HG02852 (cell line): ENCODE measurements at regions not wholly inside any gene's neighbourhood (a gene's known extent, or its start where the extent isn't known, plus 50 kb on each side); places are given as distances from the start of the nearest gene placed in this dataset.

ENCODE experiments used
- ATAC-seq: cut with Tn5 transposase; IDR thresholded peaks from one replicate; pipeline ENCODE4 v1.9.1; 2021; ENCODE audit warnings: mild to moderate bottlenecking, moderate library complexity; ENCODE audit not compliant: unreplicated experiment

DNA sequence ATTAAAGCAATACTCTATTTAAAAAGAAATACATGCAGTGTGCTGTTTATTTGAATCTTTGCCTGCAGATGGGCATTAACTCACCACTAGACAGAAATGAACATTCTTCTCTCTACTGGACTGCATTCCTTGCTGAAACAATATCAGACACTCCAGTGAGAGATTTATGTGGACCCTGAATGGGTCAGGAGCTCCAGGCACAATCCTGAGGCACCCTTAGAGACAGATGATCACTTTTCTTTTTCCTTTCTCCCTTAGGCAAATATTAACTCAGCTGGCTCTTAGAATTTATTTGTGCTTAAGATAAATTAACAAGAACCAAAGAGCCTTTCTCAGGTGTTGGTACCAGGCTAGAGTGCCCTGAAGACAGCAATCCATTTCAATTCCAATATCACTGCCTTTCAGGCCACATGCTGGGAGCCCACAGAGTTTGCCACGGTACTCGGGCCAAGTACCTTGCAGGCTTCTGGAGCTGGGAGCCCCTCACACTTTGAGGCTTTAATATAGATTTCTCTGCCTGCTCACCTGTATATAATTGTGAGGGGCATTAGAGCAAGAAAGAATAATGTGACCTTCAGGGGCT is 173.0 kb downstream of the EMP1 start:
- ATAC-seq: no peak

DNA sequence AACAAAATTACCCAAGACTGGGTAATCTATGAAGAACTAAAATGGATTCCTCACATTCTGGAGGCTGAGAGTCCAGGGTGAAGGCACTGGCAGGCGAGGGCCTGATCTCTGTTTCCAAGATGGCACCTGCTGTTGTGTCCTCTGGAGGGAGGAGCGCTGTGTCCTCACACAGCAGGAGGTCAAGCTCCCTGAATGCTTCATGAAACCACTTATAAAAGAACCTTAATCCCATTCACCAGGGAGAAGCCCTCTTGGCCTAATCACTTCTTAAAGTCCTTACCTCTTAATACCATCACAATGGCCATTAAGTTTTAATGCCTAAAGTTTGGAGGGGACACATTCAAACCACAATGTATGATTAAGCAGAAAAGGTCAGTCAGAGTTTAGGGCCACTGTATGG is 172.4 kb downstream of the EMP1 start:
- ATAC-seq: no peak

DNA sequence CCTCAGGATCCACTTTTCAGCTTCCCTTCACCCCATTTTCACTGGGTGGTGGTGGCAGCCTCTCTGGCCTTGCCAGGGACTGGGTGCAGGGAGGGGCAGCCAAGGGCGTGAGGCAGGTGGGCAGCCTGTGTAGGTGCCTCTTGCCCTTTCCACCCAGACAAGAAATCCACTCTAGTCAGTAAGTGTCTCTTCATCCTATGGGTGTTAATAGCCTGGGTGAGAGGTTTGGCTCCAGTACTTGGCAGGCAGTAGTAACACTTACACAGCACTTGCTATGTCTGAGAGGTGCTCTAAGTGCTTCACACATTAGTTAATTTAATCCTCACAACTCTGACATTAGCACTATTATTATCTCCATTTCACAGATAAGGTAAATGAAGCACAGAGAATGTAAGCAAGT is 171.9 kb downstream of the EMP1 start:
- no peak for ATAC-seq

DNA sequence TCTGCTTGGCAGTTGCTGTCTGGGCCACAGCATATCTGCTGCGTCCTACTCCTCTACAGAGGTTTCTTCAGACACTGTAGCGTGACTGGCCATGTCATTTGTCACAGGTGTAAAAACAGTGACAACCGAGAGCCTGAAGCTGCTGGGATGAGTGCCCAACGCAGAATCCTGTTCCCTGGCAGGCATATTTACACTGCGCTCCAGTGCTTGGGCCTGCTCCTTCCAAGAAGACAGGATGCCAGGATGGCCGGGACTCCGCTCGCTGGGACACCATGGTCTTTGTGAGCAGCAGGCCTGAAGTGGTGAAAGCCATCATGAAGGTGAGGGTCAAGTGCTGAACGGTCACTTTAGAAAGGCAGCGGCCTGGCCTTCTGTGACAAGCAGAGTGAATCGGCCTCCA is 171.4 kb downstream of the EMP1 start:
- ATAC-seq: no peak

DNA sequence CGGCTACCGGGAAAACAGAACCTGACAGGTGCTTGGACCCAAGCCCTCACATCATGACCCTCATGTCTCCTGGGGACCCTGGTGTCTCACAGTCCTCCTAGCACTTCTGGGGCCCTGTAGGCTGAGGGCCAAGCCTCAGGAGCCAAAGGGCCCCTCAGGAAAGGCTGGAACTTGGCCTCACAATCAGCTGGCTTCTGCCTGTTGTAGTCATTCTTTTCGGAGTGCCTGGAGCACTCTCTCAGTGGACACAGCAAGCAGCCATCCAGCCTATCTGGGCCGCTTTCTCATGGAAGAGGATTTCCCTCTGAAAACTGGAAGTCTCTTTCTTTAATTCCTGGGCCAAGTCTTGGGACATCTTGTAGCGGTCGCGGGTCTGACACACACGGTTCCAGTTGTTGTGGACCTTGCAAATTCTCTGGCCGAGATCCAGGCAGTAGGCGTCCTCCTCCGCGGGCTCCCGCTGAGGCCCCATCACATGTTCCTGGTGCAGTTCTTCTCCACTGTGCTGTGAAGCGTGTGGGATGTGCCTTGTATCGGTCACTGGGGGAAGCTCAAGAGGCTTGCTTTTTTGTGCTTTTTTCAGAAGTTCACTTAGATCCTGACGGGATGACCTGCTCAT is 169.3 kb downstream of the EMP1 start:
- no peak for ATAC-seq

DNA sequence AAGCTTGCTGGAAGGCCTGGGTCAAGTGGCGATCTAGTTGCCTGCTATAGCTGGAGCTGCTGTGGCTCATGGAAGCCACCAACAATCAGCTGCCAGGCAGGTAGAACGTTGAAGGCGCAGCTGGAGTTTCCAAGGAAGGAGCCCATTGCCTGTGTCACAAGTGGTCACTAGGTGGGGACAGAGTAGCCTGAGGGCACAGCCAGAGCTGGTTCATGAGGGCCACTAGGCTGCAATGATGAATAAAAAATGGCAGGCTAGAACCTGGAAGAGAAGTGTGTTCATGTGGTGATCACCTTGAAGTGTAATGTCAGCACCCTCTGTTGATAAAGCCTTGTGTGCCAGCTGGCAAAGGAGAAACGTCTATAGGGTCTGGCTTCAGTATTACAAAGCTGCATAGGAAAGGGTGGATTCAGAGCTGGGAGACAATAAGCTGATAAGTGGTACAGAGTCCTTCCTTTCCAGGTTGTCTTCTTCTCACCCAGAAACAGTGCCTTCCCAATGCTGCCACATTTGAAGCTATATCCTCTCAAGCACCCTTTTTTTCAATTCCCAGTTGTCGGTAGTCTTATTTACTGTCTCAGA is 165.8 kb downstream of the EMP1 start:
- ATAC-seq: peak; percentile 92

DNA sequence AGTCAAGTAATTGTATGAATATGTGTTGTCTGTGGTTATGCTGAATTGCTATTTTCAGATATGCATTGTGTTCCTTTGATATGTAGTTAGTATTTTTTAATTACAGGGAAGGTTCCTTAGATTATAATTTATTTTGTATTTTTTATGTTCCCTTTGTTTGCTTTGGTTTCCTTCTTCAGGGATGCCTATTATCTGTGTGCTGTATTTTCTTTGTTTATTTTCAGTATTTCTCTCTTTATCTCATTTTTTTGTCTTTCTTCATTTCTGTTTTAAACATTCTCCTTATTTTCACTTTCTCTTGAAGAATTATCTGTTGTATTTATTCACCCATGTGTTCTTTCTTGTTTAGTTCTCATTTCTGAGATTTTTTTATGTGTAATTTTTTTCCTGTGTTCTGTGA is 163.1 kb downstream of the EMP1 start:
- ATAC-seq: no peak

DNA sequence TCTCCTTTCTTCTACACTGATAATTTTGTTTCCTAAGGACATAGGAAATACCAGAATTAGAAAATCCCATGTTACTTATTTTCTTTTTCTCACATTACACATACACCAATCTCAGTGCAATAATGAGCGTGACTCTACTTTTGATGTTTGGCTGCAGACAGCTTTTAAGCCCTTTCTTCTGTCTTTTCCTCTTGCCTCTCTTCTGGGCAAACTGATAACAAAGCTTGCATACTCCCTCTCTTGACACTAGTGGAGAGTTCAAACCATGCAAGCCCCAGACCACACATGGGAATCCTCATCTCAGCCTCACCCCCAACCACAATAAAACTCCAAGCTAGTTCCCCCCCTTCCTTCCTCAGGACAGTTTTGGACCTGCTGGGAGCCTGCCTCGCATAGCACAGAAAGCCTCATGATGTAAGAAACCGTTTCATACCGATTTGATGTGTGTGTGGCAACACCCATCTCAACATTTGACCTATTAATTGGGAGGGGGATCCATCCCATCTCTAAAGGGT is 161.9 kb downstream of the EMP1 start:
- no peak for ATAC-seq

DNA sequence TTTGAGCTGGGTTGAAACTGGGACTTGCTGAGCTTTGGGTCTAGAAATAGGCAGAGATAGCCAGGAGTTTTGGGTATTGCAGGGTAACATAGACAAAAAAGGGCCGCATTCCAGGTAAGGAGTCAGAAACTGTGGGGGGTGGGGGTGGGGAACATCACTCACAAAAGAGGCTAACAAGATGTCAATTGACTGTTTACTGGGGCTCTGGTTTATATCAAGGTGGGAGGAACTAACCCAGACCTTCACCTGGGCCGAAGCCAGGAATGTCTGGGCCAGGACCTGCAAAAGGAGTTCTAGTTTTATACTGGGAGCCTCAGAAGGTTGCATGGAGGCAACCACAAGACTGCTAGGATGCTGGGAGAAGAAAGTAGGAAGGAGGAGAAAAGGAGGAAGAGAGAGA is 154.4 kb downstream of the EMP1 start:
- ATAC-seq: no peak

DNA sequence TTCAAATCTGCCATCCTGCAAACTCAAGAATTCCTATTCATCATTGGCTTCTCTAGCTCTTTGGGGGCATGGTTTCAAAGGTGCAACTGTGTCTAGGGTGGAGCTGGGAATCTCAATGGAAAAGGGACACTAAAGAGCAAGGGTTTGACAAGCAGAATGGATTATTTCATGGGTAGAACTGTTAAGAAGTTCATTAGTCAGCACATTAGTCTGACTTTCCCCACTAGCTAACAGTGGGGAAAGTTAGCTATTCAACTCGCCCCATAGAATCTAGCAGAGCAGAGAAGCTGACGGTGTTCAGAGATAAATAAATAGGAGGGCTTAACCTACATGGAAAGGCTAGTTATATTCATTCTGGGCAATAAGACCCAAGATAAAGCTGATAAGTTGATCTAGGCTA is 153.9 kb downstream of the EMP1 start:
- ATAC-seq: no peak

DNA sequence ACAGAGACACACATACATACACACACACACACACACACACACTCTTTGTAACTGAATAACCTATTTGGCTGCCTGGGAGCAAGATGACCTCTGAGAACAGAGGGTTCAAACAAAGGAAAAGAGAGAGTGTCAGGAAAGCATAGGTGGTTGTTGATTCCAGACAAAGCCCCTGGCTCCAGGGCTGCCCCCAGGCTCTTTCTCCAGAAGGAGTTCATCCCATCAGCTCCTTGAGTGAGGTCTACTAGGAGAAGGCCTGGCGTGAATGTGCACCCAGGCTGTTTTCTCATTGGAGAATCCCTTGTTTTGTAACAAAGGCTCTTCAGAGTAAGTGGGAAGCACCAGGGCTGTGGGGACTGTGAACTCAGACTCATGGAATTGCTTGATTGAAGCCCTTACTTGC is 151.9 kb downstream of the EMP1 start:
- no peak for ATAC-seq

DNA sequence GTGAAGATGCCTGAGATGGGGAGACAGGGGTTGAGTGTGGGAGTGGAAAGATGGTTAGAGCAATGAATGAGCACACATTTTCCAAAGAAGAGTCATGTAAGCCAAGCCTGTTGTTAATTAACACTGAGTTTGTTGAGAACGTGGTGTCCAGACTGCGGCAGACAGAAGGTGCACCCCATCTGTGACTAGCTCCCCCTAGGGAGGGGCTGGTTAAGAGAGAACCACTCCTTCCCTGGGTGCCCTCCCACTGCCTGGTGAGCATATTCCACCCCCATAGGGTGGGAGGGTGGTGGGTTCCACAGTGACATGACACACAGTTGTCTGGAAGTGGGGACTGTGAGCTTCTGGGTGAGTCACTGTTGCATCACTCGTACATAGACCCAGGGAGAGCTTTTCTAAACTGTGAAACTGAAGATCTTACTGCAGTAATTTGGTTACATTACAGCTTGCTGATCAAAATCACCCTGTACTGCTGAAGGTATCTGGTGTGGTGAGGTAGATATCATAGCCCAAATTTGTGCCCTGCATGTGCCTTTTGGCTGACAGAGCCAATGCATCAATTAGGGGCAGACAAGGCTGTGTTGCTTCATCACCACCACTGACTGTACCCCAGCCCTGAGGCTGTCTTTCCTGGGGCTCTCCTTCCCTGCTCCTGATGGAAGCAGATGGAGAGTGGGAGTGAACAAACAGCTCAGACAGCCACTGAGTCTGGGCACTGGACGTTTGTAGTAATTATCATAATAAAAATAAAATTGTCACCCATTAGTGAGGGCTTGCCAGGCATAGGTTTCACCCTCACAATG is 150.9 kb downstream of the EMP1 start:
- ATAC-seq: no peak

DNA sequence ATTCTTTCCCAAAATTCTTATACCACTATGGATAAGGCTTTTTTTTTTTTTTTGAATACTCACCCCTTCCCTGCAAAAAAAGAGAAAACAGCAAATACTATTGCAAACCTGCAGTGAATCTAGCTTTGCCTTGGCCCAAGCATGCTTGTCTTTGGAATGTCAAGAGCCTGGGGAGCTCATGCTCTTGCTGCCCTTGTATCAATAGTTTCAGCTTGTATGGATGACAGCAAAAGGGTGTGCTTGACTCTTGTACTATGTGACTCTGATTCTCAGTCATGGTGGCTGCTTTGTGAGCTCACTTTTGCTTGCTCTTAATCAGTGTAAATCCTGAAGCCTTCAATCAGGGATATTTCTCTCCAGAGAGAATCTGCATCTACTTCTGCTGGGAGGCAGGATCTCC is 149.2 kb downstream of the EMP1 start:
- ATAC-seq: no peak

DNA sequence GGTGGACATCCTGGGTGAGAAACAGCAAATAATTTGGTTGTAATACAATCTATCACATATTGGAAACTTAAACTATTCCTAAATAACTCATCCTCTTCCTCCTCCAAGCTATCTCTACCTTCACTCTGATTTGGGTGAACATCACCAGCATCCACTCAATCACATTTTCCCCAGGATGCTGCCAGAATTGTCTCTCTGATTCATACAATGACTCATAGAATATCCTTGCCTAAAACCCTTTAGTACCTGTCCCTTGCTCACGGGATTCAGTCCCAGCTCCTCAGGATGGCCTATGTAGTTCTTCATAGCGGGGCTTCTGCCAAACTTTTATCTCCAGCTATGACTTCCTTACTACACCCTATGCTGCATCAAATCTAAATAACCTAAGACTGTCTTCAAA is 146.8 kb downstream of the EMP1 start:
- no peak for ATAC-seq

DNA sequence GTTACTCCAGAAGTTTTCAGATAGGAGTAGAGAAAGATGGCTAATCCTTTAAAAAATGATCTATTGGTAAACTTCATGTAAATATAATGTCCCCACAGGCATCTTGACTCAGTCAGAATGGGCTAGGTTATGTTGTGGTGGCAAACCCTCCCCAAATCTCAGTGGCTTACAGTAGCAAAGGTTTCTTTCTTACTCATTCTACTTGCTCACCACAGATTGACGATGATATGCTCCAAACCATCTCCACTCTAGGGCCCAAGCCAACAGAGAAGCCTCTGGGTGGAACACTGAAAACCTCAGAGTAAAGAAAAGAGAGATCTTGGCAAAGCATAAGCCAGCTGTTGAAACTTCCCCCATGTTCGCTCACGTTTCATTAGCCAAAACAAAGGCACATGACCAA is 146.4 kb downstream of the EMP1 start:
- ATAC-seq: no peak

DNA sequence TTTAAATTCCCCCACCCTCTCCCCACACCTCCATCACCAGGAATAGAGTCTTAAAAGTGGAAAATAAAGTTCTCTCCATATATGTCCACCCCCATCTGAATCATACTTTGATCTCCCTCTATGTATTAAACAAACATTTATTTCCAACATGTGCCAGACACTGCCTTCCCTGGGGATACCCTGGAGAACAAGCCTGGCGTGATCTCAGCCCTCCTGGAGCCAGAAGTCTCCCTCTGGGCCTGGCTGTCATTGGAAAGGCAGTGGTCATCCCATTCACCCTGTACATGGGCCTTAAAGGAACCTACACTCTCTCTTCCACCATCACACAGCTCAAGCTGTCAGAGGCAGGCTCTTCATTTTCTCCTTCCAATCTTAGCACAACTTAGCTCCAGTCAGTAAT is 143.6 kb downstream of the EMP1 start:
- no peak for ATAC-seq

DNA sequence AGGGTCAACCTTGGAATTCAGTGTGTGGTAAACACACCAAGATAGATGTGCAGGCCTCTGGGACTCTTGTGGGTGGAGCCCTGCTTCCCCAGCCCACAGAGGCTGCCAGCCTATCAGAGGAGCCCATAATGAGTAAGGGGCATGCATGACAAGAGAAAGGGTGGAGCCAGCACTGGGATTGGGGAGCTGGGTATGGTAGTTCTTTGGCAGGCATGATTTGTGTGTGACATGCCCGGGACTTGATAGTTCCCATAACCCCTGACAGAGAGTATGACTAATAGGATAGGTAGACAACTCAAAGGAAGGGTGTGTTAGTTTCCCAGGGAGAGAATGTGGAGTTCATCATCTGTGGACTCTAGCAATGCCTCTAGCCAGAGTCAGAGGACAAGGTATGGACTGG is 143.0 kb downstream of the EMP1 start:
- ATAC-seq: no peak

DNA sequence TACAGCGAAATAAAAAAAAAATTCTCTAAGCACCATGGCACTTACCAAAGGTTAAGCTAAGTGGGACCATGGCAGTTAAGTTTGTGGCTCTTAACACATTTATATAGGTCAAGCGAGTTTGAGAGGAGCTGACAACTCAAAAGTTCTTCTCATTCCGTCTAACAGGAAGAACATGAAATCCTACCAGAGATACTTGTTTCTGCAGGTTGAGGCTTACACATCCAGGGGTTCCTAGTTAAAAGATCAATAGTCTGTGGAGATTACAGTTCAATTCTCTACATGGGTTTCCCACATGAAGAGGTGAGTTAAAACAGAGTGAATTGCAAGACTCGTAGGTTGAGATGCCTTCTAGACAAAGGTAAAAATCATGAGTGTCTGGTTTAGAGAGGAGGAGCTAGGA is 142.6 kb downstream of the EMP1 start:
- ATAC-seq: no peak

DNA sequence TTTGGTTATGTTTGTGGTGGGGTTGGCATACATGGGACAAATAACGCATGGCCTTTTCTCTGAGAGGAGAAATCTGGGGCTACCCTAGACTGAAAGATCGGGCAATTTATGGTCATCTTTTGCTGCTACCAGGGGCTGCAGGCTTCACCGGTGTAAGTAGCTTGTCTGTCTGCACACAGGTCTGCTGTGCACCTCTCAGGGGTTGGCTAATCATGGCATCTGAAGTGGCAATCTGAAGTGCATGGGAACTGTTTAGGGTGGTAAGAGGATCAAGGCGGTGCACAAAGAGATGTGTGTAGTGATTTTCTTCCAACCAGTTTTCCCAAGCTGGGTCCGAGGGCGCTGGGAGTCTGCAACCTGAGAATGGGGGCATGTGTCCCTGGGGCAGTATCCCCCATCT is 141.3 kb downstream of the EMP1 start:
- ATAC-seq: no peak

DNA sequence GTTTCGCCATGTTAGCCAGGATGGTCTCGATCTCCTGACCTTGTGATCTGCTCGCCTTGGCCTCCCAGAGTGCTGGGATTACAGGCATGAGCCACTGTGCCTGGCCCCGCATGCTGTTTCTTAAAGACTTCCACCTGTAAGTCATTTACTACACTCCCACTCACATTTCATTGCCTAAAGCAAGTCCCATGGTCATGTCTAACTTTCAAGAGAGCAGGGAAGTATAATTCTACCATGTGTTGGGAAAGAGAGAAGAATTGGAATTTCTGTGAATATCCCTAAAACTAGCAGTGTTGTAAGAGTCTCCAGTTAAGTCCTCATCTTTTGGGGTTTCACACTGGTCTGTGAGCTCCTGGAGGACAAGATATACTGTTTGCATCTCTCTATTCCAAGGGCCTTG is 139.7 kb downstream of the EMP1 start:
- no peak for ATAC-seq

DNA sequence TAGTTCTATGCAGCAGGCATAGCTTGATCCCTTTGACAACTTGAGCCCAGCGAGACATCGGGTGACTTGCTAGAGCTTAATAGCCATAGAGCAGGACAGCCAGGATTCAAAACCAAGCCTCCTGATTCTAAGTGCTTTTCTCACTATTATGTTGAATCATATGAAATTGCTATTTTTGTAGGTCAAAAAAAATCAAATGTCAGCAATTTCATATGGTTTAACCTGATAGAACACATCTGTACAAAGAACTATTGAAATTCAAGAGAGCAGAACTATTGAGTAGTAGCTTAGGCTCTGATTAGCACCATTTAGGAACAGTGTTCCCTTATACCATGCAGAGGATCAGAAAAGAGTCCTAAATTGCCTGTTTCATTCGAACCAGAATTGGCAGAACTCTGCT is 132.0 kb downstream of the EMP1 start:
- ATAC-seq: no peak

DNA sequence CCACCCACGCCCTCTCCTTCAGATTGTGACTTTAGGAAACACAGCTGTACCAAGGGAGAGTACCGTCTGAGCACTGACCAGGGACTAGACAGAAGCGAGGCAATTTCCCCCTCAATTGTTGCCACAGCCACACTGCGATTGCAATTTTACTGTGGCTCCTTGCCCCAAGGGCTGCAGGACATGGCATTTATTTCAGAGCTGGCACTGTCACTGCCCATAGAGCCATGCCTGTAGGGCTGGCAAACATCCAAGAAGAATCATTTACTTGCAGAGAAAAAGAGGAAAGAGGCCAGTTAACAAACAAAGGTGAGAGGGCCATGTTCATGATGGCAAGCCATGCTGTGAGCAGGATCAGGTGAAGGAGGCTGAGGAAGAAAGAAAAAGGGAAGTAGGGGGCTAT is 129.6 kb downstream of the EMP1 start:
- no peak for ATAC-seq
